DMS53 treated with DMSO at 0.1 percent for 48 hours (cell line): ENCODE measurements at regions not wholly inside any gene's neighbourhood (a gene's known extent, or its start where the extent isn't known, plus 50 kb on each side); places are given as distances from the start of the nearest gene placed in this dataset.

Source experiments
- DNase-seq: peaks from one replicate; lab custom pipeline; 2025; ENCODE audit not compliant: unreplicated experiment; lab: John Stamatoyannopoulos, UW

GRCh38 chr9:91126761-91127445, 234.8 kb downstream of the AUH start:
- DNase-seq = no peak

- no peak for DNase-seq
Observed at GRCh38 chr9:91127653-91128052, 234.1 kb downstream of the AUH start.

- no peak for DNase-seq
Observed at GRCh38 chr9:91130796-91131318, 230.9 kb downstream of the AUH start.

GRCh38 chr9:91131433-91131839, 230.3 kb downstream of the AUH start:
- DNase-seq = no peak

DNA sequence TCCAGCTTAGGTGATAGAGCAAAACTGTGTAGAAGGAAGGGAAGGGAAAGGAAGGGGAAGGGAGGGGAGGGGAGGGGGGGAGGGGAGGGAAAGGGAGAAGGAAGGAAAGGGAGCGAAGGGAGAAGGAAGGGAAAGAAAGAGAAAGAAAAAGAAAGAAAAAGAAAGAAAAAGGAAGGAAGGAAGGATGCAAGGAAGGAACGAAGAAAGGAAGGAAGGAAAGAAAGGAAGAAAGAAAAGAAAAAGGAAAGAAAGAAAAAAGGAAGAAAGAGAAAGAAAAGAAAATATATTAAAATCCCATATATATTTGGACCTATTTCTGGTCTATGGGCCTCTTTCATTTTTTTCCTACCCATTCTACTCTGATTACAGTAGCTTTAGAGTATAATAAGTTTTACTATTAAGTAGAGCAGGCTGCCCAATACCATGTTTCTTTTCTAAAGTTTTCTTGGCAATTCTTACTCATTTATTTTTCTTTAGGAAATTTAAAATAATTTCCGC, 229.1 kb downstream of the AUH start:
- DNase-seq = no peak

DNA sequence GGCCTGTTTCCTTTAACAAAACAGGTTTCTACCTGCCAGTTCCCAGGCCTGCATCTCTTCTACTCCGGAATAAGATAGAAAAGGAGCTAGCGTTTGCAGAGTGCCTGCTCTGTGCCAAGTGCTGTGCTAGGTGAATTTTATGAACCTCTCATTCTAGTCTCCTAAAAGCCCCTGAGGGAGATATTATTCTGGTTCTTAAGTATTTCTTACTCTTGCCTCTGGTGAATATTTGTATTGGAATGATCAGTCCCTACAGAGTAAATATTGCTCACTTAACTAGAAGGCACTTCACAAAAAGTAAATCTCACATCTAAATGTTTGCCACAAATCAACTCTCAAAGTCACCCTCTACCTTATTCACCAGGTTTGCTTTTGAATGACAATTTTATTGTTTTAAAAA, 227.1 kb downstream of the AUH start:
- no peak for DNase-seq

DNA sequence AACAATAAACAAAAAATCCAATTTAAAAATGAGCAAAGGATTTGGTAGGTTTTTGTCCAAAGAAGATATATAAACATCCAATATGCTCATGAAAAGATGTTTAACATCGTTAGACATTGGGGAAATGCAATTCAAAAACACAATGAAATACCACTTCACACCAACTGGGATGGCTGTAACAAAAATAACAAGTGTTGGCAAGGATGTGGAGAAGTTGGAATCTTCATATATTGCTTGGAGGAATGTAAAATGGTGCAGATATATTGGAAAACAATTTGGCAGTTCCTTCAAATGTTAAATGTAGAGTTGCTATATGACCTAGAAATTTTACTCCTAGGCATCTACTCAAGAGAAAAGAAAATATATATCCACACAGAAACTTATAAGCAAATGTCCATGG, 224.3 kb downstream of the AUH start:
- DNase-seq = no peak

DNA sequence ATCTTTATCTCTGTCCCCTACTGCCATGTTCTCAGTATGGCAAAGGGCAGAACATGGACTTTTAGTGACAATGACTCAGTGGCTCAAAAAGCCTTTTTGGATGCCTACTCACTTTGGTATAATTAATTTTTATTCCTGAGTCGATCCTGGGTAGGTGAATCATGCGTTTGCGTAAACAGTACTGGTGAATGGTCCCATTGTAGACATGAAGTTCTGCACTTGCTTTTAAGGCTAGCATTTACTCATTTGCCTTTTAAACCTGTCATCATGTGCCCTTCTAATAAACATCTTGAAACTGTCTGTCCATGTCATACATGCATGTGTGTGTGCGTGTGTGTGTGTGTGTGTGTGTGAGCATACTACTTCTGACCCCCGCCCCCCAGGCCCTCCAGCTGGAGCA, 223.0 kb downstream of the AUH start:
- no peak for DNase-seq

DNA sequence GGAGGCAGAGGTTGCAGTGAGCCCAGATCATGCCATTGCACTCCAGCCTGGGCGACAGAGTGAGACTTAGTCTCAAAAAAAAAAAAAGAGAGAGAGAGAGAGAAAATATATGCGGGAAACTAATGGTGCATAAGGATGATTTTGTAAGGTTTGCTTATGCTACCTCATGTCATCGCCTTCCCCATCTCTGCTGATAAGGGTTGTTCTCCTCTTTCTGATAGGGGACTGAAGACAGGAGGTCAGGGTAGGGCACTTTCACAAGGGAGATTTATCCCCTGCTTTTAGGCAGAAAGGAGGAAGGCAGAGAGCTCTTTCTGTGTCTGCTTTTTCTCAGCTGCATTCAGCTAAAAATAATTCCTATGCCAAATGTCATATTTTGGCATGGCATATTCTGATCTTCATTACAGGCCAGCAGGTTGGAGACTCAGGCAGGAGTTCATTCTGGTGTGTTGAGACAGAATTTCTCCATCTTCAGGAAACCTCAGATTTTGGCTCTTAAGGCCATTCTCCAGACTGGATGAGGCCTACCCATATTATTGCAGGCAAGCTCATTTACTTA, 220.2 kb downstream of the AUH start:
- no peak for DNase-seq

- DNase-seq = no peak
Observed at GRCh38 chr9:91143162-91143561, 218.6 kb downstream of the AUH start.

GRCh38 chr9:91143642-91144041, 218.1 kb downstream of the AUH start:
- no peak for DNase-seq

- DNase-seq = no peak
Observed at GRCh38 chr9:91144769-91145168, 216.9 kb downstream of the AUH start.

DNA sequence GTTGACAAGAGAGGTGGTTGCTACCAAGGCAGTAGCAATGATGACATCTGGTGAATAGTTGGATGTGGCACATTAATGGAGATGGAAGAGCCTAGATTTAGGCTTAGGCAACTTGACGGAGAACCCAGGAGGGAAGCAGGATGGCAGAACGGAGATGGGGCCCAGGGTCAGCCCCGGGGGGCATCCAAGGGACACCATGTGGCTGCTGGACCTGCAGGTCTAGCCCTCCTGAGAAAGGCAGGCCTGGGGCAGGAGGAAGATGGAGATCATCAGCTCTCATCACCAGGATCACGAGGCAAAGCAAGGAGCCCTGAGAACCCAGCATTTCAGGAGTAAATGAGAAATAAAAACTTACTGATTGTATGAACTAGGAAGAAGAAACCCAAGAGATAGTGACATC, 216.2 kb downstream of the AUH start:
- DNase-seq = no peak

DNA sequence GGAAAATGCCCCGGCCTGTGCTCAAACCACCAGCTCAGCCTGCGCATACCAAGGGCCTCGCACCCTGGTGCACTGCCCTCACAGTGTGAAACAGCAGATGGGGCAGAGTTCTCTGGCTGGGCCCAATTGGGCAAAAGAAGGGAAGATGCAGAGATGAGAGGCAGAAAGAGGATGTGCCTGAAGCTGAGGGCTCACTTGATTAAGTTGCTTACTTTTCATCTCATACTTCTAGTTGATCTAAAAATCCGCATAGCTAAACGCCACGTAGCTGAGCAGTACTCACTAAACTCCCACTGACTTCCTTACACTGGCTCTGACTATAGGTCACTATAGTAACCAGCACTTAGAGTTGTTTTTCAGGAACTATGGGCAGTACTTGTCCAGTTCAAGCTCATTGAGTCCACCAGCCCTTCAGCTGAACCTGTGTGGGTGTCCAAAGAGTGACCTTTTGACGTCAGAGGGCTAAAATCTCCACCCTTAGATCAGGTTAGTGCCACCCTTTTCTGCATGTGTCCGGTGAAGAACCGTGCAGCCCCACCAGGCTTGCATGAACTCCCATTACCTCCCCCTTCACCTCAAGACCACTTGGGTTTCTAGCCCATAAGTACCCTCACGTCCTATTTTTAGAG, 215.2 kb downstream of the AUH start:
- DNase-seq = no peak

DNA sequence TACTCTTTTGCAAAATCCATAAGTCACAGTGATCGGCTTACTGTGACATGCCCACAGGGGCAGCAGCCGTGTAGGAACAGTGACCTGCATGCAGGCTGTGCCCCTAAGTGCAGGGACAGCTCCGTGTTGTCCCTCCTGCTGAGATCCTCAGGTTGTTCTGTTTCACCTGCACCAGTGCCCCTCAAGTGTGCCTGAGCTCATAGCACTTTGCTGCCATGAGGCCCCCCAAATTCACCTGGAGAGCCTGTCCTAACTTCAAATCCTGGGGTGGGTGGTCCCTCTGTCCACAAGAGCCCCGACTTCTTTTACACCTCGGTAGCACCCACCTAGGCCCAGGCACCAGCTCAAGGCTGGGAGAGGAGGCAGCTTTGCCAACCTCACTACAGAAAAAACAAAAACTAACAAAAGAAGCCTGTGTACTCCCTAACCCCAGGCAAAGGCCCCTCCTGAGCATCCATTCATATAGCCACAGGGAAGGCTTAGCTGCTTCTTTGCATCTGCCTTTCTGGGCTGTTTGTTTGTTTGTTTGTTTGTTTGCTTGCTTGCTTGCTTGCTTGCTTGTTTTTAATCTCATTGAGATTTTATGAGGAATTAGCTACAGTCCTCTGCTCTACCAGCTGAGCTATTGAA, 214.5 kb downstream of the AUH start:
- no peak for DNase-seq

DNA sequence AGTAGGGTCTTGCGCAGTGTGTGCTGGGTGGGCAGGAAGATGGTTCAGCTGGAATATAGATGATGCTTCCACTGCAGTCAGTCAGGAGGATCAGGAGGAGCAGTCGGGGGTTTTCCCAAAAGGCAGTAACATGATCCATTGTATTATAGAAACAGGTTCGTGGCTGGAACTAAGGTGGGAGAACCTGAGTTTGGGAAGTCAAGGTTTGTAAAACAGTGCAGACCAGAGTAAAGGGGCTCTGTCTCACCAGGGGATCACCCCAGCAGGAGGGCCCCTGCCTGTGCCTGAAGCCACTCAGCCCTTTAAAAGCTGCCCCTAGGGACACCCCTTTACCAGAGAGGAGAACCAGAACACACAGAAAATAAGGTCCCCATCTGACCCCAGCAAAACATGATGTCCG, 213.4 kb downstream of the AUH start:
- DNase-seq = no peak

DNA sequence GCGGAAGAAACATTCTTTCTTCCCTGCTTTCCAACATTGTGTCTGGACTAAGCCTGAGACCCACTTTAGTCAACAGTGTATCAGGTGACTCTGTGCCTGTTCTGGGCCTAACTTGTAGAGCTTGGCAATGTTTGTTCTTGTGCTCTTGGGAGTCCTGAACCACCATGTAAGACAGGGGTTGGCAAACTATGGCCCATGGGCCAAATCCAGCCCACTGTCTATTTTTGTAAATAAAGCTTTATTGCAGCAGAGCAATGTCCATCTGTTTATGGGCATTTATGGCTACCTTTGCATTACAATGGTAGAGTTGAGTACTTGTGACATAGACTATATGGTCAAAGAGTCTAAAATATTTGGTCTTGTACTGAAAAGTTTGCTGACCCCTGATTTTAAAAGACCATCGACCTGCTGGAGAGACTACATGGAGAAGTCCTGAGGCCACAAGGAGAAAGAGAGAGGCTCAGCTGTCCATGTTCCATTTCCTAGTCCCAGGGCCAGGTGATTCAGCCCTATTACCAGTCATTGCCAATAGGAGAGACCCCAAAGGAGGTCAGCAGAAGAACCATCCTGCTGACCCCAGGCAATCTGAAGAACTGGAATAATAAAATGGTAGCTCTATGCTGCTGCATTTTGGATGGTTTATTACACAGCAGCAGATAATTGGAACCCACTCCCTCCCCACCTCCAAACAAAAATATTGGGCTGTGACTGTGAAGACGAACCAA, 211.3 kb downstream of the AUH start:
- DNase-seq = no peak

- DNase-seq = no peak
Observed at GRCh38 chr9:91150998-91151717, 210.6 kb downstream of the AUH start.

DNA sequence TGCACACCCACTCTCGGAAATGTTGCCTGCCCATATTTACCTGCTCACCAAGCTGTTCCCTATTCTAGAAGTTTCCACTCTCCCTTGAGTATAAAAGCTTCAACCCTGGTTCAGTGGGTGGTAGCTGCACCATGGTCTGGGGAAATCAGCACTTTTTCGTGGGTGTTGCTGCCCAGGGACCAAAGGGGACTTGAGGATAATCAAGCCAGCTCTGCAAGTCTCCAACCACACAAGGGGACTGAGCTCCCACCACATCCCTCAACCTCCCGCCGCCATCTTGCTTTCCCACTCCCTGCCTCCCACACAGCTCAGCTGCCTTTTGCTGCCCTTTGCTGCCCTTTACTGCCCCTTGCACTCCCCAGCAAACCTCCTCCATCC, 210.0 kb downstream of the AUH start:
- DNase-seq = no peak

- no peak for DNase-seq
Observed at GRCh38 chr9:91154686-91155085, 207.0 kb downstream of the AUH start.

DNA sequence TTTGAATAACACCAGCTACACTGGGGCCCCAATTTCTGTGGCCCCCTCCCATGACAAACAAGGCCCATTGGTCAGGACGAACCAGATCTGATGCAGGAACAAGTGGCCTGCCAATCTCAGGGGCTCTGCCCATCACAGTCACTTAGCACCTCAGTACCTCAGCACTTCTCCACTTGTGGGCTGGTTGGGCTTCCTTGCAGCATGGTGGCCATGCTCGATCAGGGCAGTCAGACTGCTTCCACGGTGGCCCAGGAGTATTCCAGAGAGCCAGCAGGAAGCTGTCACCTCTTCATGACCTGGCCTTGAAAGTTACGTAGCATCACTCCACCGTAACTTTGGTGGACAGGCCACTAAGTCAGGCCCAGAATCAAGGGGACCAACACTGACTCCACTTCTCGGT, 206.5 kb downstream of the AUH start:
- no peak for DNase-seq
